SU-DHL-6 (cell line): ENCODE measurements at regions not wholly inside any gene's neighbourhood (a gene's known extent, or its start where the extent isn't known, plus 50 kb on each side); places are given as distances from the start of the nearest gene placed in this dataset.

Experiments
- H2AFZ ChIP-seq: fragments of 200-600 bp; sonication (generic); 2 replicates; pipeline ENCODE4 v1.6.1; 2014; ENCODE audit warnings: low read depth, mild to moderate bottlenecking, moderate library complexity, mixed read lengths, antibody characterized with exemption, low read length; ENCODE audit not compliant: severe bottlenecking
- H3F3A ChIP-seq: fragments of 200-600 bp; shearing (Covaris generic); 2 replicates; pipeline ENCODE4 v1.6.0; 2016; ENCODE audit warnings: antibody characterized with exemption, mild to moderate bottlenecking; ENCODE audit not compliant: insufficient read depth
- H3K27ac ChIP-seq: fragments of 200-600 bp; sonication (generic); 2 replicates; pipeline ENCODE4 v1.5.1; 2016; ENCODE audit warnings: low read depth, mild to moderate bottlenecking, low read length, moderate library complexity, mixed read lengths
- H3K27me3 ChIP-seq: fragments of 200-600 bp; sonication (generic), shearing (Covaris generic); 2 replicates; pipeline ENCODE4 v1.6.0; 2014; ENCODE audit warnings: mild to moderate bottlenecking, low read length
- H3K36me3 ChIP-seq: fragments of 200-600 bp; sonication (generic); 2 replicates; pipeline ENCODE4 v1.6.1; 2014; ENCODE audit warnings: mild to moderate bottlenecking, low read length, mixed read lengths
- H3K4me2 ChIP-seq: fragments of 300-600, 200-600 bp; shearing (Covaris generic), sonication (generic); 2 replicates; pipeline ENCODE4 v1.6.0; 2014; ENCODE audit warnings: low read length, low read depth, mild to moderate bottlenecking; ENCODE audit not compliant: poor library complexity, severe bottlenecking
- H3K4me3 ChIP-seq: fragments of 200-600 bp; sonication (generic); 2 replicates; pipeline ENCODE4 v1.5.1; 2014; ENCODE audit warnings: antibody characterized with exemption, low read length, mild to moderate bottlenecking, mixed read lengths; ENCODE audit not compliant: insufficient read depth, poor library complexity, severe bottlenecking
- H3K79me2 ChIP-seq: fragments of 200-600 bp; sonication (generic); 2 replicates; pipeline ENCODE4 v1.6.1; 2014; ENCODE audit warnings: mild to moderate bottlenecking, low read length, moderate library complexity; ENCODE audit not compliant: insufficient read depth
- H3K9ac ChIP-seq: fragments of 200-600 bp; sonication (generic); 2 replicates; pipeline ENCODE4 v1.7.0; 2014; ENCODE audit warnings: mild to moderate bottlenecking, low read length
- H3K9me2 ChIP-seq: fragments of 200-600 bp; sonication (generic); replicated peaks from 2 replicates; pipeline ENCODE4 v1.6.1; 2014; ENCODE audit warnings: low read length; ENCODE audit not compliant: insufficient read depth
- H3K9me3 ChIP-seq: fragments of 200-600 bp; sonication (generic); 2 replicates; pipeline ENCODE4 v1.6.1; 2014; ENCODE audit warnings: low read length, mixed read lengths; ENCODE audit not compliant: insufficient read depth
- H4K20me1 ChIP-seq: fragments of 200-600 bp; sonication (generic); 2 replicates; pipeline ENCODE4 v1.6.1; 2014; ENCODE audit warnings: low read depth, mild to moderate bottlenecking, antibody characterized with exemption, low read length, moderate library complexity, mixed read lengths
- CTCF ChIP-seq: fragments of 200-600 bp; sonication (generic); IDR thresholded peaks from one replicate; pipeline ENCODE4 v1.5.1; 2017; ENCODE audit warnings: antibody characterized with exemption, mild to moderate bottlenecking, low read length, moderate library complexity; ENCODE audit not compliant: insufficient read depth, poor library complexity, severe bottlenecking
- EZH2phosphoT487 ChIP-seq: fragments of 200-600 bp; sonication (generic), shearing (Covaris generic); conservative IDR thresholded peaks from 2 replicates; pipeline ENCODE4 v1.6.1; 2018; ENCODE audit warnings: mild to moderate bottlenecking, antibody characterized with exemption, low read length, moderate library complexity, mixed read lengths

GRCh38 chr6:167578371-167578901, 248.3 kb upstream of the AFDN start:
- Histone ChIP-seq H3F3A (no peaks in the 10 kb centered on the region), H3K9me3 (no peaks in the 10 kb centered on the region), H4K20me1 (no peaks in the 10 kb centered on the region), H2AFZ (no peak overlapping the region), H3K27me3 (no peaks in the 10 kb centered on the region), H3K79me2 (no peaks in the 10 kb centered on the region), H3K4me2 (no peak overlapping the region), H3K9ac (no peak overlapping the region), H3K9me2 (no peaks in the 10 kb centered on the region), H3K27ac (no peak overlapping the region), H3K36me3 (no peaks in the 10 kb centered on the region), H3K4me3 (no peak overlapping the region)
- TF ChIP-seq EZH2phosphoT487 (no peak), CTCF (no peak)

GRCh38 chr6:167579806-167580618, 246.7 kb upstream of the AFDN start:
- TF ChIP-seq EZH2phosphoT487 = no peak
- no peak for TF ChIP-seq CTCF
- Histone ChIP-seq H2AFZ (no peak overlapping the region), H4K20me1 (no peaks in the 10 kb centered on the region), H3K36me3 (no peaks in the 10 kb centered on the region), H3K4me3 (no peak overlapping the region), H3K9me2 (no peaks in the 10 kb centered on the region), H3K9me3 (no peaks in the 10 kb centered on the region), H3F3A (no peaks in the 10 kb centered on the region), H3K79me2 (no peaks in the 10 kb centered on the region), H3K9ac (no peak overlapping the region), H3K27ac (no peak overlapping the region), H3K4me2 (no peak overlapping the region), H3K27me3 (no peaks in the 10 kb centered on the region)

GRCh38 chr6:167580619-167580911, 246.1 kb upstream of the AFDN start:
- Histone ChIP-seq H3F3A (no peaks in the 10 kb centered on the region), H3K36me3 (no peaks in the 10 kb centered on the region), H3K9me2 (no peaks in the 10 kb centered on the region), H4K20me1 (no peaks in the 10 kb centered on the region), H3K9ac (no peak overlapping the region), H2AFZ (no peak overlapping the region), H3K79me2 (no peaks in the 10 kb centered on the region), H3K27ac (no peak overlapping the region), H3K4me3 (no peak overlapping the region), H3K4me2 (no peak overlapping the region), H3K9me3 (no peaks in the 10 kb centered on the region), H3K27me3 (no peaks in the 10 kb centered on the region)
- TF ChIP-seq EZH2phosphoT487 (no peak), CTCF (no peak)
